ENCODE measurements at regions not wholly inside any gene's neighbourhood (a gene's known extent, or its start where the extent isn't known, plus 50 kb on each side); places are given as distances from the start of the nearest gene placed in this dataset.

- no peak for TF ChIP-seq TAF1 (conservative IDR thresholded peaks at IDR 0.05)
- TF ChIP-seq CTCF (IDR thresholded peaks at IDR 0.05; ENCODE audit: low read depth, low read length, missing input control) = no peak
- TF ChIP-seq, protein P1, sequence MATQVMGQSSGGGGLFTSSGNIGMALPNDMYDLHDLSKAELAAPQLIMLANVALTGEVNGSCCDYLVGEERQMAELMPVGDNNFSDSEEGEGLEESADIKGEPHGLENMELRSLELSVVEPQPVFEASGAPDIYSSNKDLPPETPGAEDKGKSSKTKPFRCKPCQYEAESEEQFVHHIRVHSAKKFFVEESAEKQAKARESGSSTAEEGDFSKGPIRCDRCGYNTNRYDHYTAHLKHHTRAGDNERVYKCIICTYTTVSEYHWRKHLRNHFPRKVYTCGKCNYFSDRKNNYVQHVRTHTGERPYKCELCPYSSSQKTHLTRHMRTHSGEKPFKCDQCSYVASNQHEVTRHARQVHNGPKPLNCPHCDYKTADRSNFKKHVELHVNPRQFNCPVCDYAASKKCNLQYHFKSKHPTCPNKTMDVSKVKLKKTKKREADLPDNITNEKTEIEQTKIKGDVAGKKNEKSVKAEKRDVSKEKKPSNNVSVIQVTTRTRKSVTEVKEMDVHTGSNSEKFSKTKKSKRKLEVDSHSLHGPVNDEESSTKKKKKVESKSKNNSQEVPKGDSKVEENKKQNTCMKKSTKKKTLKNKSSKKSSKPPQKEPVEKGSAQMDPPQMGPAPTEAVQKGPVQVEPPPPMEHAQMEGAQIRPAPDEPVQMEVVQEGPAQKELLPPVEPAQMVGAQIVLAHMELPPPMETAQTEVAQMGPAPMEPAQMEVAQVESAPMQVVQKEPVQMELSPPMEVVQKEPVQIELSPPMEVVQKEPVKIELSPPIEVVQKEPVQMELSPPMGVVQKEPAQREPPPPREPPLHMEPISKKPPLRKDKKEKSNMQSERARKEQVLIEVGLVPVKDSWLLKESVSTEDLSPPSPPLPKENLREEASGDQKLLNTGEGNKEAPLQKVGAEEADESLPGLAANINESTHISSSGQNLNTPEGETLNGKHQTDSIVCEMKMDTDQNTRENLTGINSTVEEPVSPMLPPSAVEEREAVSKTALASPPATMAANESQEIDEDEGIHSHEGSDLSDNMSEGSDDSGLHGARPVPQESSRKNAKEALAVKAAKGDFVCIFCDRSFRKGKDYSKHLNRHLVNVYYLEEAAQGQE (IDR thresholded peaks at IDR 0.05) = no peak
- no peak for TF ChIP-seq RAD21 (IDR thresholded peaks at IDR 0.05)
These were observed 298.7 kb downstream of the RFC3 start for GRCh38 chr13:34116651-34117050.

Data from liver (tissue), 3 donors.